Endothelial cell of hepatic sinusoid (primary cell): ENCODE measurements at regions not wholly inside any gene's neighbourhood (a gene's known extent, or its start where the extent isn't known, plus 50 kb on each side); places are given as distances from the start of the nearest gene placed in this dataset.
"Not testable (repeated sequence)": the region's sequence is repeated elsewhere in the genome, so short reads cannot be mapped to it uniquely, and the experiment has no call there.

Experiments
- in situ Hi-C: cut with HindIII; loops from 2 replicates; pipeline ENCODE4 v1.10.0; 2017; ENCODE audit warnings: low sequenced_read_pairs

DNA sequence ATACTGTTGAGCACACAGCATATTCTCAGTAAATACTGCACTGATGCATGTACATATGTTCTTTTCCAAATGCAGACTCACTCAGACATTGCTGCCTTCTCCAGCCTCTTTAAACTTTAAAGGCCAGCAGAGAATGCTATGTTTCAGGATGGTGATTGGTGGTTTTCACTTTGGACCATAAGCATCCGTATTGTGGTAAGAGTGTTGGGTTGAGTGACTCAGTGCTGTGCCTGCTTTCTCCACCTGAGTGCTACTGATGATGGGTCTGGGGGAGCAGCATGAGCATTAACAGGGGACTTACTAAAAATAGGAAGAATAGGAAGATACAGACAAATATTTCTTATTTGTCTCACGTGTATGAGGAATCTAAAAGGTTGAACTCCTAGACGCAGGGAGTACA, 56.3 kb upstream of the ZNF92 start:
- in situ Hi-C loops, result no loop called here

DNA sequence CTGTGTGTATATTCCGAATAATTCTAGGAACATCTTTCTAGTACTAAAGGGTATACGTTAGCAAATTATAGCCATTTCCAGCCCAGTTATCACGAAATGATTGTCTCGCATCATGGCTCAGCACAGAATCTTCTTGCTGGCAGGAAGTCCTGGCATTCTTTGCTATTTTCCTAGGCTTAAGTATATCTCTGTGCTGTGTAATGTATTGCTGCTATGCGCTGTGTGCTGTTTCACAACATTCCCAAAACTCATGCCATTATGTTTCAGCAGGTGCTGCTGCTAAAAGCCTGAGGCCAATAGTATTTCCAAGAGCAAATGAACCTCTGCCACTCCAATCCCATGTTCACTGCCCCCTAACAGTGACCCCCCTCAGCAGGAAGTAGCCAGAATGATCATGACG, 62.9 kb upstream of the ZNF92 start:
- in situ Hi-C loops, result no loop called here

DNA sequence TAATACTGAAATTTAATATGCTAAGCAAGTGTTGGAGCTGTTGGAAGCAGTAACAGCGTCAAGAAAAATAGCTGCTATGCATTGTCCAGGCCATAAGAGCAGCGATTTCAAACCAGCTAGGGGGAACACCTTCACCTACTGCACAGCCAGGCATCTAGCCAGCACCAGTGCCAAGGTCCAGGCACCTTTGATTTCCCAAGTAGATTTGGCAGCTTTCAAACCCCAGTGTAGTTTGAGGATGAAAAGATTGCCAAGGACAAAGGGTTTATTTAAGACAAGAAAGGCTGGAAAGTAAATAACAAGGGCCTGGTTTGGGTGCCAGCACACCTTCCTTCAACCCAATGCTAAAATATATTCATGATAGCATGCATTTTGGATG, 65.4 kb upstream of the ZNF92 start:
- in situ Hi-C loops, result loop anchor here (5.0 kb wide), 1 partner anchor 59 kb away; no protein-coding TSS in a partner anchor

DNA sequence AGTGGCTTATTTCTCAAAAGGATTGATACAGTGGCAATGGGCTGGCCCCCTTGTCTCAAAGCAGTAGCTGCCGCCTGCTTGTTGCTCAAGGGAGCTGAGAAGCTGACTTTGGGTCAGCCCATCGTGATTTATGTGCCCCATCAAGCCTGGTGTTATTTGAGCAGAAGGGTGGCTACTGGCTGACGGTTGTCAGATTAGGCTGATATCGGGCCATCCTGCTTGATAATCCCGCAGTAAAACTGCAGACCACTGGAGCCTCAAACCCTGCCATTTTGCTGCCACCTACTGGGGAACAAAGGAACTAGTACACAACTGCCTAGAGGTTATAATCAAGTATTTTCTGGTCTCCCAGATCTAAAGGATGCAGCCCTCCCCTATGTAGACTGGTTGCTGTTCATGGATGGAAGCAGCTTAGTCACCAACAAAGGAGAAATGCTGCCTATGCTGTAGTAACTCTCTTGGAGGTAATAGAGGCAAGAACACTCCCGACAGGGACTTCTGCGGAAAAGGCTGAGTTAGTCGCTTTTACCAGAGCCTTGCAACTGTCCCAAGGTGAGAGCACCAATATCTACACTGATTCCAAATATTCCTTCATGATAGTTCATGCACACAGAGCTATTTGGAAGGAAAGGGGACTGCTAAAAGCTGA, 65.9 kb upstream of the ZNF92 start:
- in situ Hi-C loops, result loop anchor here (5.0 kb wide), 1 partner anchor 60 kb away; no protein-coding TSS in a partner anchor

- in situ Hi-C loops, result no loop called here
Measured at GRCh38 chr7:65304175-65304574, 69.5 kb upstream of the ZNF92 start.

- in situ Hi-C loops, result no loop called here
Measured at GRCh38 chr7:65302883-65303282, 70.8 kb upstream of the ZNF92 start.

DNA sequence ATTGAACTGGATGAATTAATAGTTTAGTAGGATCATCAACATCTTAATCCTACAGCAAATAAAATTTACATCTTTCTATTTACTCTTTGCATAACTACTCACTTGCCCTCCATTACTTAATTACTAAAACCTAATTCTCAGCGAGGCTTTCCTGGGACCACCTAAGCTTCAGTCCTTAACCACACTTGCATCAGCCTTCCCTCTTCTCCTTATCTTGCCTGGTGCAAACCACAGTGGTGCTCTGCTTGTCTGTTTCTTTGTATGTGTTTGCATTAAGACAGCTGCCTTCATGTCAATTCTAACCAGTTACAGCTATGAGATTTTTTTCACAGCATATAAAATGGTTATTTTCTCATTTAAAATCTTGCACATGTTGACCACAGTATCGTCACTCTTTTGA, 72.6 kb upstream of the ZNF92 start:
- in situ Hi-C loops, result no loop called here

- in situ Hi-C loops, result loop anchor here (25.0 kb wide), 1 partner anchor 767 kb away; no protein-coding TSS in a partner anchor
Measured at GRCh38 chr7:65295409-65295808, 78.2 kb upstream of the ZNF92 start.

GRCh38 chr7:65290340-65290739, 83.3 kb upstream of the ZNF92 start:
- in situ Hi-C loops, result loop anchor here (25.0 kb wide), 1 partner anchor 772 kb away; no protein-coding TSS in a partner anchor

- in situ Hi-C loops, result loop anchor here (25.0 kb wide), 1 partner anchor 775 kb away; no protein-coding TSS in a partner anchor
Measured at GRCh38 chr7:65287023-65287422, 86.6 kb upstream of the ZNF92 start.

- in situ Hi-C loops, result loop anchor here (25.0 kb wide), 1 partner anchor 776 kb away; no protein-coding TSS in a partner anchor
Measured at GRCh38 chr7:65285906-65286864, 87.5 kb upstream of the ZNF92 start.

DNA sequence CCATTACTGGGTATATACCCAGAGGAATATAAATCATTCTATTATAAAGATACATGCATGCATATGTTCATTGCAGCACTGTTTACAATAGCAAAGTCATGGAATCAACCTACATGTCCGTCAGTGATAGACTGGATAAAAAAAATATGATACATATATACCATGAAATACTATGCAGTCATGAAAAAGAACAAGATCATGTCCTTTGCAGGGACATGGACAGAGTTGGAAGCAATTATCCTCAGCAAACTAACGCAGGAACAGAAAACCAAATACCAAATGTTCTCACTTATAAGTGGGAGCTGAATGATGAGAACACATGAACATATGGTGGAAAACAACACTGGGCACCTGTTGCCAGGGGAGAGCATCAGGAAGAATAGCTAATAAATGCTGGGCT, 88.4 kb upstream of the ZNF92 start:
- in situ Hi-C loops, result loop anchor here (25.0 kb wide), 1 partner anchor 777 kb away; no protein-coding TSS in a partner anchor

- in situ Hi-C loops, result loop anchor here (25.0 kb wide), 1 partner anchor 783 kb away; no protein-coding TSS in a partner anchor
Measured at GRCh38 chr7:65279795-65280194, 93.9 kb upstream of the ZNF92 start.

DNA sequence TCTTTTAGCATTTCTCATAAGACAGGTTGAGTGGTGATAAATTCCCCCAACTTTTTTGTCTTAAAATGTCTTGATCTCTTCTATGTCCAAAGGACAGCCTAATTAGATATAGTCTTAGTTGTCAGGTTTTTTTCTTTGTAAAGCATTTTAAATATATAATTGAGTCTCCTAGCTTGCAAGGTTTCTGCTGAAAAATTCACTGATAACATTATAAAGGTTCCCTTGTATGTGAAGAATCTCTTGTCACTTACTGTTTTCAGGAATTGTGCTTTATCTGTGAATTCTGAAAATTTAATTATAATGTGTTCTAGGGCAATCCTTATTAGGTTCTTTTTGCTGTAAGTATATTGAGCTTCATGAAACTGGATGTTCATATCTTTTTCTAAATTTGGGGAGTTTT, 96.8 kb upstream of the ZNF92 start:
- in situ Hi-C loops, result loop anchor here (25.0 kb wide), 1 partner anchor 785 kb away; no protein-coding TSS in a partner anchor

DNA sequence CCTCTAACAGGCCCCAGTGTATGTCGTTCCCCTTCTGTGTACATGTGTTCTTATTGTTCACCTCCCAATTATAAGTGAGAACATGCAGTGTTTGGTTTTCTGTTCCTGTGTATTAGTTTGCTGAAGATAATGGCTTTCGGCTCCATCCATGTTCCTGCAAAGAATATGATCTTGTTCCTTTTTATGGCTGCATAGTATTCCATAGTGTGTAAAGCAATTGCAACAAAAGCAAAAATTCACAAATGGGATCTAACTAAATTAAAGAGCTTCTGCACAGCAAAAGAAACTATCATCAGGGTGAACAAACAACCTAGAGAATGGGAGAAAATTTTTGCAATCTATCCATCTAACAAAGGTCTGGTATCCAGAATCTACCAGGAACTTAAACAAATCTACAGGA, 102.2 kb upstream of the ZNF92 start:
- in situ Hi-C loops, result not testable (repeated sequence)

DNA sequence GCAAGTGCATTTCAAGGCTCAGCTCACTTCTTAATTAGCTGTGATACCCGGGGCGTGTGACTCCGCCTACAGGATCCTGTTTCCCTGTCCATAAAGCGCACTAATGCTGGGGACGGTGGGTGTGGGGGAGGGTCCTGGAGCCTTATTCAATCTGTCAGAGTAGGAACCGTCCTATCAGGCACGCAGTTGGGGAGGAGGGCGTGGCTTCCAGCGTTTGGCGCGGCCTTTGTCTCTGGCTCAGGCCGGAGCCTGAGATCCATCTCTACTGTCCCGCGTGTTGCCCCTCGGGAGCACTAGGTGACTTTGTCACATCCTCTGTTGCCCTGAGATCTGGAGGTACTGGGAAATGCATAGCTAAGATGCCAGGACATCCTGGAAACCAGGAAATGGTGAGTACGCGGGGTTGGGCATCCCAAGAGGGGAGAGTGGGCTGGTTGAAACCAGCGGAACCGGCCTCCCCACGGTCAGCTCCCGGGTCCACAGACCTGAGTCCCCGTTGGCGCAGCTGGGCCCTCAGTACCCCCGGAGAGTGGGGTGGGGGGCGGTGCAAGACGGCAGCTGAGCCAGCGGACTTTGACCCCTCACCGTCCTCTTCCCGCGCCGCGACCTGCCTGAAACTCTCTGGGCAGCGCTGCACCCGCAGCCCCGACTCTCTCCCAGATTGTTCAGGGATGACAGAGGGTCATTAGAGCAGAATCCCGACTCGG, 104.4 kb upstream of the ZNF92 start:
- in situ Hi-C loops, result no loop called here

- in situ Hi-C loops, result no loop called here
Measured at GRCh38 chr7:65268782-65269149, 104.9 kb upstream of the ZNF92 start.

DNA sequence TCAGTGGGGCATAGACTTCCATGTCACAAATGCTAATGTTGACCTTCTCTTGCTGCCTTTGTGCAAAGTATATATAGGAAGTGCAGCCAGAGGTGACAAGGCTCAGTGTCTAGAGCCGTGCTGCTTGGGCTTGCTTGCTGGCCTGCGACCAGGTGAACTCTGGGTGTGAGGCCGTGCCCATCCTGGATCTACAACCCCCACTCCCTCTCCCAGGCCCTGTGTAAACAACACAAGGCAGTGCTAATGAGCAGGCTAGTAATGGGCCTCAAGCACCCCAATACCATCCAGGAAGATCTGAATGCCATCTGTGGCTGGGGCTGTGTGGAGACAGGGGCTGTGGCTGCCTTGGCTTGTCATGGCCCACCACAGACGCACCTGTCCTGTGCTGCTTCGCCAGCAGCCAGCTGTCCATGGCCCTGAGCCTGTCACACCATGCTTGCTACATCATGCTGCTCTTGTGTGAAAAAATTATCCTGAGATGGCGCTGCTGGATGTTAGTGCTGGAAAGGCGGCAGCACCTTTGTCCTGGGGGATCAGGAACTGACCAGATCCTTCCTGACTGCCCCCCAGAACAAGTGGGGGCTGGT, 107.6 kb upstream of the ZNF92 start:
- in situ Hi-C loops, result no loop called here

DNA sequence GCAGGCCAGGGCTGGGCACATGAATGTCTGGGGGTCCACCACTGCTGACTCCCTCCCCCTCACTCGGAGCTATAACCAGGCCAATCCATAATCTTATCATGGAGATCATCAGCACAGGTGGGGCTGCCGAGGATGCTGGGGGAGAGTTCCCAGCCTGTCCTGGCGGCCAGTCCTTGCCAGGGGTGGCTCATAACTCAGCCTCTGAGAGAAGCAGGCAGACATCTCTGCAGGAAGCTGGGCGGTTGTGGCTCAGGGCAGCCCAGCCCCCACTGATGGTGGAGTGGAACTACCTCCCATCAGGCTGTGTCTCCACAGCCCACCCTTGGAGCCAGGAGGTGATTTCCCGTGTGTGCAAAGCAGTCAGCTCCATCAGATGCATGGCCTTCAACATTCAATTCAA, 109.4 kb upstream of the ZNF92 start:
- in situ Hi-C loops, result no loop called here

DNA sequence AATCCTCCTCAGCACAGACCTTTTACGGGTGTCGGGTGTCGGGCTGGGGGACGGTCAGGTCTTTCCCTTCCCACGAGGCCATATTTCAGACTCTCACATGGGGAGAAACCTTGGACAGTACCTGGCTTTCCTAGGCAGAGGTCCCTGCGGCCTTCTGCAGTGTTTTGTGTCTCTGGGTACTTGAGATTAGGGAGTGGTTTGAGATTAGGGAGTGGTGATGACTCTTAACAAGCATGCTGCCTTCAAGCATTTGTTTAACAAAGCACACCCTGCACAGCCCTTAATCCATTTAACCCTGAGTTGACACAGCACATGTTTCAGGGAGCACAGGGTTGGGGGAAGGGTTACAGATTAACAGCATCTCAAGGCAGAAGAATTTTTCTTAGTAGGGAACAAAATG, 113.0 kb upstream of the ZNF92 start:
- in situ Hi-C loops, result not testable (repeated sequence)
